H1 (cell line): ENCODE measurements at regions not wholly inside any gene's neighbourhood (a gene's known extent, or its start where the extent isn't known, plus 50 kb on each side); places are given as distances from the start of the nearest gene placed in this dataset.

Experiments used
- CTCF ChIA-PET: fragments of 300-600 bp; sonication (Branson Sonifier 250); formaldehyde crosslinking; loops from one replicate; lab custom pipeline; 2021; ENCODE audit not compliant: partially characterized antibody; lab: Charles Lee
- POLR2A ChIA-PET: fragments of 300-600 bp; sonication (Branson Sonifier 250); formaldehyde crosslinking; loops from one replicate; lab custom pipeline; 2021; ENCODE audit warnings: inconsistent platforms; ENCODE audit not compliant: partially characterized antibody; lab: Charles Lee
- DNase-seq, 2 experiments: peaks; one replicate each; pipeline versions ENCODE4 v3.0.0 to v3.0.0-alpha.2; 2010 to 2022; ENCODE audit warnings: low spot score in 2 of 2, low read depth in 1 of 2, mixed read lengths in 1 of 2
- FAIRE-seq: peaks from 2 replicates; lab custom pipeline; 2011; peaks lifted over from hg19 to GRCh38; lab: Jason Lieb, UNC
- H2AFZ ChIP-seq: 2 replicates; pipeline ENCODE4 v1.8.1; 2012; ENCODE audit warnings: low read length, inconsistent platforms
- H2AK5ac ChIP-seq: 2 replicates; pipeline ENCODE4 v1.6.1; 2013; ENCODE audit warnings: low read depth, low read length
- H2BK120ac ChIP-seq: replicated peaks from 2 replicates; pipeline ENCODE3; 2013; ENCODE audit warnings: low read depth, low read length, inconsistent platforms
- H2BK12ac ChIP-seq: 2 replicates; pipeline ENCODE4 v1.6.1; 2013; ENCODE audit warnings: low read depth, low read length
- H2BK15ac ChIP-seq: 2 replicates; pipeline ENCODE4 v1.6.1; 2013; ENCODE audit warnings: low read length
- H2BK20ac ChIP-seq: 2 replicates; pipeline ENCODE4 v1.6.1; 2013; ENCODE audit warnings: low read length
- H2BK5ac ChIP-seq: 2 replicates; pipeline ENCODE4 v1.6.1; 2013; ENCODE audit warnings: low read depth, low read length
- H3K14ac ChIP-seq: 2 replicates; pipeline ENCODE4 v1.6.1; 2013; ENCODE audit warnings: inconsistent platforms; ENCODE audit not compliant: insufficient read length
- H3K18ac ChIP-seq: 2 replicates; pipeline ENCODE4 v1.6.1; 2013; ENCODE audit warnings: low read length; ENCODE audit errors: extremely low read depth
- H3K23ac ChIP-seq: 2 replicates; pipeline ENCODE4 v1.6.1; 2013; ENCODE audit warnings: inconsistent platforms; ENCODE audit not compliant: insufficient read length
- H3K23me2 ChIP-seq: 2 replicates; pipeline ENCODE4 v1.6.1; 2013; ENCODE audit warnings: low read depth, low read length
- H3K27ac ChIP-seq: 2 replicates; pipeline ENCODE4 v1.6.1; 2011; ENCODE audit warnings: low read depth, low read length, inconsistent platforms
- H3K27me3 ChIP-seq, 4 experiments: replicated peaks in 1 of 4; 1 replicate in 1 of 4; 2 replicates in 3 of 4; pipeline versions ENCODE4 v1.6.1 to v1.8.1; 2011 to 2013; ENCODE audit warnings: low read length in 3 of 4, mild to moderate bottlenecking in 3 of 4, inconsistent platforms in 2 of 4, mixed read lengths in 2 of 4, moderate library complexity in 1 of 4; ENCODE audit not compliant: control insufficient read depth in 3 of 4, insufficient read depth in 3 of 4; ENCODE audit errors: extremely low read depth in 1 of 4
- H3K36me3 ChIP-seq, 4 experiments: 2 replicates each; pipeline versions ENCODE4 v1.6.1 to v1.8.1; 2011 to 2013; ENCODE audit warnings: mild to moderate bottlenecking in 4 of 4, low read length in 3 of 4, moderate library complexity in 2 of 4, control low read depth in 1 of 4, inconsistent platforms in 1 of 4; ENCODE audit not compliant: insufficient read depth in 4 of 4, control insufficient read depth in 2 of 4
- H3K4ac ChIP-seq: replicated peaks from 2 replicates; pipeline ENCODE3; 2013; ENCODE audit warnings: low read length, low read depth, mixed read lengths, inconsistent platforms; ENCODE audit not compliant: insufficient read length
- H3K4me1 ChIP-seq, 4 experiments: replicated peaks in 1 of 4; 1 replicate in 1 of 4; 2 replicates in 3 of 4; pipeline versions ENCODE4 v1.6.1 to v1.8.1; 2011 to 2013; ENCODE audit warnings: low read length in 3 of 4, inconsistent platforms in 2 of 4, mixed read lengths in 1 of 4; ENCODE audit not compliant: insufficient read depth in 4 of 4, control insufficient read depth in 3 of 4
- H3K4me2 ChIP-seq, 2 experiments: 2 replicates each; pipeline versions ENCODE4 v1.6.1 to v1.8.1; 2011 to 2013; ENCODE audit warnings: low read depth in 2 of 2, low read length in 2 of 2, control low read depth in 1 of 2, inconsistent platforms in 1 of 2, mild to moderate bottlenecking in 1 of 2; ENCODE audit not compliant: insufficient read depth in 1 of 2
- H3K4me3 ChIP-seq, 4 experiments: fragments of 200-600, 300-600 bp in 1 of 4; sonication (generic), shearing (Covaris generic), sonication (Bioruptor Twin) in 1 of 4; 2 replicates each; pipeline versions ENCODE4 v1.5.1 to v1.8.1; 2011 to 2016; ENCODE audit warnings: low read length in 4 of 4, low read depth in 3 of 4, control low read depth in 2 of 4, inconsistent platforms in 2 of 4, mild to moderate bottlenecking in 2 of 4, mixed read lengths in 1 of 4, moderate library complexity in 1 of 4; ENCODE audit not compliant: insufficient read depth in 2 of 4; ENCODE audit errors: extremely low read depth in 1 of 4
- H3K56ac ChIP-seq: replicated peaks from 2 replicates; pipeline ENCODE3; 2013; ENCODE audit warnings: low read depth, mild to moderate bottlenecking, mixed read lengths, low read length, inconsistent platforms; ENCODE audit not compliant: insufficient read length
- H3K79me1 ChIP-seq: 2 replicates; pipeline ENCODE4 v1.6.1; 2013; ENCODE audit warnings: low read depth, low read length, control low read depth
- H3K79me2 ChIP-seq, 2 experiments: 2 replicates each; pipeline versions ENCODE4 v1.6.1 to v1.8.1; 2012 to 2013; ENCODE audit warnings: low read length in 2 of 2, mild to moderate bottlenecking in 2 of 2, inconsistent platforms in 1 of 2; ENCODE audit not compliant: insufficient read depth in 2 of 2, control insufficient read depth in 1 of 2
- H3K9ac ChIP-seq, 4 experiments: replicated peaks in 1 of 4; 1 replicate in 1 of 4; 2 replicates in 3 of 4; pipeline versions ENCODE4 v1.6.1 to v1.8.1; 2011 to 2013; ENCODE audit warnings: low read depth in 3 of 4, low read length in 3 of 4, control low read depth in 2 of 4, mild to moderate bottlenecking in 2 of 4, moderate library complexity in 2 of 4, inconsistent platforms in 1 of 4; ENCODE audit errors: extremely low read depth in 1 of 4
- H3K9me3 ChIP-seq, 2 experiments: 2 replicates each; pipeline versions ENCODE4 v1.6.1 to v1.8.1; 2012 to 2013; ENCODE audit warnings: mild to moderate bottlenecking in 2 of 2, moderate library complexity in 2 of 2, control low read depth in 1 of 2, inconsistent platforms in 1 of 2, low read depth in 1 of 2, low read length in 1 of 2, mixed read lengths in 1 of 2; ENCODE audit not compliant: insufficient read depth in 2 of 2
- H4K20me1 ChIP-seq, 2 experiments: replicated peaks in 1 of 2; 2 replicates each; pipeline versions ENCODE3 to v1.8.1; 2011 to 2013; ENCODE audit warnings: inconsistent platforms in 2 of 2, low read length in 2 of 2, mild to moderate bottlenecking in 1 of 2; ENCODE audit not compliant: insufficient read depth in 2 of 2, control insufficient read depth in 1 of 2
- H4K5ac ChIP-seq: 2 replicates; pipeline ENCODE4 v1.6.1; 2013; ENCODE audit warnings: low read length, low read depth, mixed read lengths, inconsistent platforms; ENCODE audit not compliant: insufficient read length
- H4K8ac ChIP-seq: 2 replicates; pipeline ENCODE4 v1.8.0; 2013; ENCODE audit warnings: mild to moderate bottlenecking, moderate library complexity, low read length, inconsistent platforms; ENCODE audit not compliant: insufficient read depth; ENCODE audit errors: extremely low read depth
- H4K91ac ChIP-seq: replicated peaks from 2 replicates; pipeline ENCODE3; 2013; ENCODE audit warnings: low read length, mixed read lengths, inconsistent platforms; ENCODE audit not compliant: insufficient read length
- ATF3 ChIP-seq: IDR thresholded peaks from 2 replicates; pipeline ENCODE4 v1.6.1; 2011; ENCODE audit warnings: low read depth, mild to moderate bottlenecking, low read length; ENCODE audit not compliant: insufficient read depth
- BCL11A ChIP-seq, 2 experiments: IDR thresholded peaks; one replicate each; pipeline ENCODE4 v1.6.1; 2011; ENCODE audit warnings: low read depth in 2 of 2, low read length in 2 of 2, mild to moderate bottlenecking in 2 of 2
- CEBPB ChIP-seq: IDR thresholded peaks from 2 replicates; pipeline ENCODE4 v1.6.1; 2012; ENCODE audit warnings: low read depth, low read length
- CREB1 ChIP-seq: IDR thresholded peaks from 2 replicates; pipeline ENCODE4 v1.6.1; 2012; ENCODE audit warnings: inconsistent platforms
- CTCF ChIP-seq, 3 experiments: IDR thresholded peaks; 1 replicate in 2 of 3; 2 replicates in 1 of 3; pipeline versions ENCODE4 v1.5.1 to v1.6.1; 2011; ENCODE audit warnings: low read length in 3 of 3, mild to moderate bottlenecking in 3 of 3, inconsistent platforms in 2 of 3, low read depth in 1 of 3, moderate library complexity in 1 of 3; ENCODE audit not compliant: insufficient read depth in 1 of 3; ENCODE audit errors: control extremely low read depth in 1 of 3
- NANOG ChIP-seq: IDR thresholded peaks from 2 replicates; pipeline ENCODE4 v1.6.1; 2011; ENCODE audit warnings: low read length, low read depth, mild to moderate bottlenecking, inconsistent platforms; ENCODE audit not compliant: insufficient read depth, poor library complexity, severe bottlenecking
- NRF1 ChIP-seq: IDR thresholded peaks from 2 replicates; pipeline ENCODE4 v1.6.1; 2011; ENCODE audit warnings: mild to moderate bottlenecking, low read depth, low read length, improper control_type of control experiment
- POU5F1 ChIP-seq: IDR thresholded peaks from 2 replicates; pipeline ENCODE4 v1.6.1; 2011; ENCODE audit warnings: low read depth, mild to moderate bottlenecking, low read length, moderate library complexity
- RBBP5 ChIP-seq: IDR thresholded peaks from 2 replicates; pipeline ENCODE4 v1.7.1; 2012; ENCODE audit warnings: low read depth, mild to moderate bottlenecking, inconsistent platforms, low read length, moderate library complexity, borderline replicate concordance
- RFX5 ChIP-seq: IDR thresholded peaks from 2 replicates; pipeline ENCODE4 v1.6.1; 2011; ENCODE audit warnings: low read depth, low read length, improper control_type of control experiment, borderline replicate concordance
- SRF ChIP-seq: IDR thresholded peaks from 2 replicates; pipeline ENCODE4 v1.6.1; 2011; ENCODE audit warnings: mild to moderate bottlenecking, low read depth, low read length, moderate library complexity
- WGBS, 2 experiments: shearing (Covaris generic) in 1 of 2; methylation state at CpG; one replicate each; pipeline versions ENCODE4 v1.1.6 to v1.1.7; 2013 to 2015; ENCODE audit warnings: low lambda C conversion rate in 2 of 2, mixed read lengths in 2 of 2, inconsistent platforms in 1 of 2, low coverage in 1 of 2, missing lambda C conversion rate in 1 of 2; ENCODE audit not compliant: insufficient replicate concordance in 2 of 2, insufficient coverage in 1 of 2, insufficient read length in 1 of 2; ENCODE audit errors: extremely low coverage in 1 of 2, missing lambda C conversion rate in 1 of 2; 5-methylcytosine and 5-hydroxymethylcytosine counted together

- H3K4me2 ChIP-seq = no peak overlapping the region
- no peak overlapping the region for H2AFZ ChIP-seq
- no peaks in the 10 kb centered on the region for H3K79me1 ChIP-seq
- H3K56ac ChIP-seq = no peak overlapping the region
- no peak overlapping the region for H2BK20ac ChIP-seq
- no peak overlapping the region for H2BK12ac ChIP-seq
- H3K9me3 ChIP-seq = no peaks in the 10 kb centered on the region
- no peak overlapping the region for H3K23ac ChIP-seq
- no peak for DNase-seq
- POLR2A ChIA-PET = no interaction called here
- no peak overlapping the region for H3K4me3 ChIP-seq
- H3K23me2 ChIP-seq = no peaks in the 10 kb centered on the region
- H4K5ac ChIP-seq = no peak overlapping the region
- H3K27ac ChIP-seq = no peak overlapping the region
- no peak overlapping the region for H3K18ac ChIP-seq
- no peak for FAIRE-seq
- H3K27me3 ChIP-seq = no peaks in the 10 kb centered on the region
- no peak overlapping the region for H2AK5ac ChIP-seq
- no peak overlapping the region for H3K4ac ChIP-seq
- H2BK120ac ChIP-seq = no peak overlapping the region
- H3K14ac ChIP-seq = no peak overlapping the region
- no peak overlapping the region for H2BK5ac ChIP-seq
- H2BK15ac ChIP-seq = no peak overlapping the region
- H3K9ac ChIP-seq = no peak overlapping the region
- CTCF ChIA-PET = interaction anchor here (0.7 kb wide), 1 partner anchor 199 kb away, joined by 3 read pairs; no protein-coding TSS in a partner anchor
- WGBS, 2 experiments = 95% methylated on average over 2 of the region's 2 CpGs; no CpG with 5 or more reads in 1 of the 2 experiments
- no peak overlapping the region for H4K8ac ChIP-seq
- H4K91ac ChIP-seq = no peak overlapping the region
- H3K79me2 ChIP-seq = no peaks in the 10 kb centered on the region
- H3K36me3 ChIP-seq = no peaks in the 10 kb centered on the region
- H4K20me1 ChIP-seq = no peaks in the 10 kb centered on the region
- H3K4me1 ChIP-seq = no peaks in the 10 kb centered on the region
- TF ChIP-seq RBBP5 (no peak), CEBPB (no peak), CTCF (IDR thresholded peaks at IDR 0.05; ENCODE audit: control extremely low read depth in 1 of 3, insufficient read depth in 1 of 3, low read depth in 1 of 3, low read length in 3 of 3) (no peak), ATF3 (no peak), RFX5 (no peak), SRF (no peak), POU5F1 (no peak), NANOG (no peak), BCL11A (IDR thresholded peaks at IDR 0.05; ENCODE audit: low read depth in 2 of 2, low read length in 2 of 2) (no peak), NRF1 (no peak), CREB1 (no peak)
These were observed 1030.3 kb downstream of the CDH8 start for GRCh38 chr16:61005952-61006351.
